HG03159 (cell line): ENCODE measurements at regions not wholly inside any gene's neighbourhood (a gene's known extent, or its start where the extent isn't known, plus 50 kb on each side); places are given as distances from the start of the nearest gene placed in this dataset.

Source experiments
- ATAC-seq: cut with Tn5 transposase; IDR thresholded peaks from one replicate; pipeline ENCODE4 v1.9.1; 2021; ENCODE audit warnings: mild to moderate bottlenecking, moderate library complexity; ENCODE audit not compliant: unreplicated experiment

DNA sequence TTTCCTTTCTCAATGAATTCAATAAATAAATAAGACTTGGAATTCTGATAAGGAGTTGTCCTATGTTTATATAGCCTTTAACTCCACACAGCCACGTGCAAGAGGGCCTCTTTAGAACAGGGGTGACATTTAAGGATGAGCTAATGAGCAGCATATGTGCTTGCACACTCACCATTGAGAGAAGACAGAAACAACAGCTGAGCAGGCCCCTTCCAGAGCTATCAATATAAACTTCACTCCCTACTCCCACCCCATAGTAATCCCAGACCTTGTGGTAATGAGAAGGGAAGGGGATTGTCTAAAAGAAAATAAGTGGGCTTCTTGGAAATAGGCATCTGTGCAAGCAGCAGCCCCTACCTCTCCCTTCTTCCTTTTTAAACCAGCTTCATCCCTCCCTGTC is 176.0 kb downstream of the SEC16B start:
- no peak for ATAC-seq

DNA sequence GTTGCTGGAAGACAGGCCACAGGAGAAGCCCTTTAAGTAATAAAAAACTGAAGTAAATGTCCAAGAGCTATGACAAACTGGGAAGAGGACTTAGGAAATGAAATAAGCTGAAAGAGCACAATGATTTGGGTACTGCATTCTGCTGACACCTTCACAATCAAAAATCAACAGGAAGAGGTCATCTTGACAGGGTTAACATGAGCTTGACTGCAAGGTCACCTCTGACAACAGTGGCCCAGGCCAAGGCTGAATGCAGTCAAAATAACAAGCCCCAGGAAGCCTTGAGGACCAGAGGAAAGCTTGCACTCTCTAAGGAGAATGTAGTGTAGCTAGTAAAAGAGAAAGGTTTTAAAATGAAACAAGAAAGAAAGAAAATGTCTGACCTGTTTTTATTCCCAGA is 179.3 kb downstream of the SEC16B start:
- ATAC-seq: no peak

DNA sequence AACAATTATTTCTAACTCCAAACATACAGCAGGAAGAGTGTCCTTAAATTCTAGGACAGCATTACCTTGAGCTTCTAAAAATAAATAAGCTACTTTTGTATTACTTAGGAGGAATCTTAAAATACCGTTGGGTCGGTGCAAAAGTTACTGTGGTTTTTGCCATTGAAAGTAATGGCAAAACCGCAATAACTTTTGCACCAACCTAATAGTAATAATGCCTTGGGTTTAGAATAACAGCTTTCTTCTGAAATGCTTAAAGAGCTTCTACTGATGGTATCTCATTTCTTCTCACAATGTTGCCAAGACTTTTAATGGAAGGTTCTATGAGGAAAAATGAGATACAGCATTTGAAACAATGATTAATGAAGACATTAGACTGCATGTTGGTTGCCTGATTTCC is 179.9 kb downstream of the SEC16B start:
- no peak for ATAC-seq

DNA sequence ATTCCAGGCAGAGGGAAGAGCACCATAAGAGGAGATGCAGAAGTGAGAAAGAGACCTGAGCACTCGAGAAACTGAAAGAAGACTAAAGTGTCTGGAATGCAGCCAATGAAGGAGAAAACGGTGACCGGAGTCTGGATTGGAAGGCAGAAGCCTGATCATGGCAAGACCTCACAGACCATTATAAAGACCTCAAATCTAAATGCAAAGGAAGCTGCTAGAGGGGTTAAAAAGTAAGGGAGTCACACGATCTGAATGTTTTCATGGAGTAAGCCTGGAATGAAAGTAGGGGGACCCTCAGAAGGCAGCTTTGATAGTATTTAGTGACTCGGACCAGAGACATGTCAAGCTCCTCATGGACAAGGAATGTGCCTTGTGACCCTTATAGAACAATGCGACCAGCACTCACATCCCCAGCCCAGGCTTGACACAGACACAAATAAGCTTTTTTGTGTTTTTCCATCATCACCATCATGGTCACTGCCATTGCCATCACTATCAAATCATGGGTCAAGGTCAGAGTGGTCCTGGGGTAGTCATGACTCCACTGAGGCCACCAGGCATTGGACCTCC is 183.6 kb downstream of the SEC16B start:
- no peak for ATAC-seq

DNA sequence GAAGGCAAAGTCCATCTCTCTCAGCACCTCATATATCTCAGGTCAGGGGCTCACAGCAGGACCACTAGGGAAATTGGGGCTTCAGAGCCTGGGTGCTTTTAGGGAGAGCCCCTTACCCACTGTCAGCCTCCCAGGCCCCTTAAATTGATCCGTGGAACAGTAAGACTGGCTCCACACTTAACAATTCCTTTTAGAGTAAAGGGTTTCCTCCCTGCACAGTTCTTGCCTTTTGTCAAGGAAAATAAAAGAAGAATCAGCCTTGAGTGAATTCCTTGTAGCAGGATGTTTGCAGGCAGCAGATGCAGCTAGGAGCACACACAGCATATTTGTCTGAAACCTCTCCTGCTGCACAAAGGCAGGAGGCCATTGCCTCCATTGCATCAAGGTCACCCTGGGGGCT is 184.9 kb downstream of the SEC16B start:
- no peak for ATAC-seq

DNA sequence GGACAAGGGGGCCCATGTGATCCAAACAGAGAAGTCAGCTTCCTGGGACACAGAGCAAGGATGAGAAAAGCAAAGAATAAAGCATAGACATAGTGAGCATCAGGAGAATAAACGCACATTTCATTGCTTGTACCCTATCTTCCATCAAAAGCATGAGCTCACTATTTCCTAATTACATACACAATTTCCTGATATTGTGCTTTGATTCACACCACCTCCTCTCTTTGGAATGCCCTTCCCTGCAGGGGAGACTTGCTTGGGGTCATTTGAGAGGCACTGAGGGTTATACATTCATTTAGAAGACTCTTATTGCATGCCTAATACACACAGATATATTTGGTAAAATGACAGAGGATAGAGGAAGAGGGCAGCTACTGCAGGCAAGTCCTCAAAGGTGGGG is 185.4 kb downstream of the SEC16B start:
- no peak for ATAC-seq

DNA sequence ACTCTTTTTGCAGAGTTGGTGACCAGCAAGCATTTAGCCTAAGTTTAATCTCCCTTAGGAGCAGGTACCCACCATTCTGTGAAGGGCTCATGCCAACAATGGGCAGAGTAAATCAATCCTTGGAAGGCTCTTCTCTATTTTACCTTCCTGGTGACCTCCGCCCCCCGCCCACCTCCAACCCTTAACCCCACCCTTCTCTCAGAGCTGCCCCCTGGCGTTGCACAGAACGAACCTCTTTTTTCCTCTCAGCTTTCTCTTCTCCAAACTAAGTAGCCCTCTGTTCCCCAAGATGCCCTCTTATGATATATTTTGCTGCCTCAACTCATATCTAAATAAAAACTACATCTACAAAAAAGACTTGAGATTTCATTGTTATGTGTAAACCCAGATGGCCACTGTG is 186.8 kb downstream of the SEC16B start:
- no peak for ATAC-seq

DNA sequence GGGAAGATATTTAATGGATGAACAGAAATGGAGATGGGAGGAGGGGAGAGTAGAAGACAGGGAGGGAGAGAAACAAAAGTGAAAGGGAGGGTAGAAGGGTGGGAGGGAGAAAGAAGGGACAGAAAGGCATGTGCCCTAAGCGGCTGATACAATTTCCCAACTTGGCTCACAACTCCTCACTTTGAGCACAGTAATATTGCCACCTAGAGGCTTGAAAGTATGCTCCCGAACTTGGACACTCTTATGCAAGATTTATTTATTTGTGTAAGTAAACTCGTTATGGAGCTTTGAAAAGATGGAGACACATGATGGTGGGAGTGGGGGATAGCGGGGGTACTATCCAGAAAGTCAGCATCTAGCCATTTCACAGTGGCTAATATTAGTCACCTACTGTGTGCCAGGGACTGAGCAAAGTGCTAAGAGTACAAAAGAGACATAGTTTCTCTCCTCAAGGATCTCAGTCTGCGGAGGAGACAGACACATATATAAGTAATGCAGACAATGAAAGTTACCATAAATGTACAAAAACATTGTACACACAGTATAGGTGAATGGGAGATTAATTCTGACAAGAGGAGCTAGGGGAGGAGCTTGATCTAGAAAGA is 189.7 kb downstream of the SEC16B start:
- peak; percentile 61 for ATAC-seq

DNA sequence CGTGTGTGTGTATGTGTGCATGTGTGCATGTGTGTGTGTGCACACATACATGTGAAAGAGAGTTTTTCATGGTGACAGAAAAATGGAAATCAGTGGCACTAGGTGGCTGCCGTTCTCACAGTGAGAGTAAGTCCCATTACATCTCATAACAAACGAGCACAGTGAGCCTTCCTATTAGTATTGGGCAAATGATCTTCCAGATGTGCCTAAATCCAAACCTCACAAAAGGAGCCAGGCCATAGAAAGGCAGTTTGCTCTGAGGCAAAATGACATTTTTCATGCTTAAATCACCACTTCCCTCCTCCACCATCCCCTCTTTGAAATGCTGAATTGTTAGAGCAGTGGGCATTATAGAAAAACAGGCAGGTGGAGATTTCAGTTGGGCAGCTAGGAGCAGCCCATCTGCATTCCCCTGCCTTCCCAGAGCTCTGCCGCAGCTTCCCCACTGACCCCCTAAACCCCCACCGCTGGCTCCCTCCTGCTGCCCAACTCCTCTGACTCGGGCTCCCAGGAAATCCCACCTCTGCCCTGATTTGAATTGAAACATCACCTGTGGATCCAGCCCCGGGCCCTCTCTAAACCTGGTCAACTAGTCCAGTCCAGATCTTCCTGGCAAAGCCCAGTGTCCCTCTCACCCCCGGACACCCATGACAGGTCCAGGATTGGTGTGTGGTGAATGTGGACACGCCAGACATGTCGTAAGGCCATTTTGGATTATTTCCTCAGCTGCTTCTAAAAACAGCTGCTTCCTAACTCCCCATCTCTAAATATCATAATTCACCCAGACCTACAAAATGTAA is 190.5 kb downstream of the SEC16B start:
- no peak for ATAC-seq

DNA sequence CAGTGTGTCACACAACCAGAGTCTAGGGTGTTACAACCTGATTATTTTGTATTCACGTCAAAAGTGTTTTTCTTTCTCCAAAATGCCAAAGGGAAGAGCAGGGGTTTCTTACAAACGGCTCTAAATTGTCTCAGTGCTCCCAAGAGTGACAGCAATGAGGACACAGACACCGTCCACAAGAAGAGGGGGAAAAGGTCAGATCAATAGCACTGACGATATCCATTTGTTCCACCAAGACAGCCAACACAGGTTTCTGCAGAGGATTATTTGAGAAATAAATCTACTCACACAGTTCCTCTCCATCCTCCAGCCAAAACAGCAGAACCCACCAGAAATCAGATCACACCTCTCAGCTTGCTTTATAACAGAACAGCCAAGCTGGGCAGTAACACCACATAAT is 193.9 kb downstream of the SEC16B start:
- ATAC-seq: no peak

DNA sequence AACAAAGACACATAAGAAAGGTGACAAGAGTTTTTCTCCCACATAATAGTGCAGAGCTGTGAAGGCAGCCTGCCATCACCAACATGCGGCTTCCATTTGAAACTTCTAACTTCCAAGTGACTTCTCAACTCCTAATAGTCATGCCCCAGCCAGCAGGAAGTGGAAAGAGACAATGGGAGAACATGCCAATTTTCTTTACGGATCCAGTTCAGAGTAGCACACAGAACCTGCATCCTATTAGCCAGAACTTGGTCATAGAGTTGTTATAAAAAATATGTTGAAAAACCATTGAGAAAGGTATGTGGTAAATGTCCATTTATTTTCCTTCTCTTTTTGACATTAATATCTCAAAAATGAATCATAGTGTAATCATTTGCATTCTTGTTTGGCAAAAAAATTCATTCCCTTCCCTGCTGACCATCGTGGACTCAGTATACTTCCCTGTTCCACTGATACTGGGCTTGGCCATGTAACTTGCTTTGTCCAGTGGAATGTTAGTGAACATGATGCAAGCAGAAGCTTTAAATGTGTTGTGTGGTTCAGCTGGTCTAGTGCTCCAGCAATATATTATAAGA is 197.4 kb downstream of the SEC16B start:
- no peak for ATAC-seq

DNA sequence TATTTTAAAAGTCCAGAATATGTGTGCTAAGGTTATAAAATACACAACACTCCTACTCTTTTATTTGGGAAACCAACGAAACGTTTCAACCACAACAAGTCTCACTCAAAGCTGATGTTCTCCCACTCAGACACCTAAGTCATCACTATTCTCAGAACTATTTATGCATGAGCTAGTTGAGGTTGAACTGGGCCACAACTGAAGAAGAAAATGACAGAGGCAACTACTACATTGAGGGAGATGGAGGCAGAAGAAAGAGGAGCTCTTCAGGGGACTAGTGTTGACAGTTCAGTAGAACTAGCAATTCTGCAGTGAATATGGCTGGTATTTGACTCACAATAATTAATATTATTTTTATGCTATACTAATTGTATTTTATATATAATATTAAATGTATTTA is 198.2 kb downstream of the SEC16B start:
- ATAC-seq: no peak

DNA sequence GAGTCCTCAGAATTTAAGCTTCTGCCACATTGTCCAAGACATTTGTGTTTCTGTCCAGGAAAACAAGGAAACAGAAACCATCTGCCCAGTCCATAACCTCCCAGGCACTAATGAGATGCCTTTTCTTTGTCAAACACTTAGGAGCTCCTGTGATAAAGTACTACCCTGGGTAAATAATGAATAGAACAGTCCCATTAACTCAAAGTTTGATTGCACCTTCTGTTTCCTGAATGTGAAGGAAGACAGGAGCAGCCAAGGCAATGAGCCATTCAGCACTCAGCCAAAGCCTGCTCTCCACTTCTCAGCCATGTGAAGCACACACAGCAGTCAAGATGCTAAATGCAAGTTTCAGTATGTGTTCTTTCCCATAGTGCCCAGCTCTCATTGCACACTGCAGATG is 199.8 kb downstream of the SEC16B start:
- no peak for ATAC-seq

DNA sequence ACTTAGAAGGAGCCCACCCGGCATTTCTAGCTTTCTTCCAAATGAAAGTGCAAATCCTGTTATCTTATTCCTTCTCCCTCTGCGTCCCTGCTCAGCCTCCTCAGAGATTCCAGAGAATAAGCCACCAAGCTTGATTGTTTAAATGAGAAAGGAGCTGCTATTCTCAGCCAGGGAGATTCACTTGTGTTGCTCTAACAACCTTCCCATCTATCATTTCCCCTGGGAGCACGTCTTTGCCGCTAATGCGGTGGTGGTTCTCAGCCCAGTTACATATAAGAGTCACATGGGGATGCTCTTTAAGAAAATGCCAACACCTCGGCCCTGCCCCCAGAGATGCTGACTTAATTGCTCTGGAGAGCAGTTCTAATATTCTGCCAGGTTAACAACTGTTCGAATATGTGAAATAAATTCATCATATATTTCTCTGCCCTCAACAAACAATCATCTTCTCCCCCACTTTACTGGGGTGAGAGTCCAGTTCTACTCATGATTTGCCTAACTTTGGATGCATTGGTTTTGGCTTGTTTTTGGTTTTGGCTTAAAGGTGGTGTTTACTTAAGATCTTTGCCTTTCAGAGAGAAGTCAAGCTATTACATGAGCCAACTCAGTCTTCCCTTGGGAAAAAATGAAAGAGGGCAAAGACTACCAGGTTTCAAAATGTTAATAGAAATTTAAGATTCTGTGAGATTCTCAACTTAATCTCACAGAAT is 213.9 kb downstream of the SEC16B start:
- ATAC-seq: no peak

DNA sequence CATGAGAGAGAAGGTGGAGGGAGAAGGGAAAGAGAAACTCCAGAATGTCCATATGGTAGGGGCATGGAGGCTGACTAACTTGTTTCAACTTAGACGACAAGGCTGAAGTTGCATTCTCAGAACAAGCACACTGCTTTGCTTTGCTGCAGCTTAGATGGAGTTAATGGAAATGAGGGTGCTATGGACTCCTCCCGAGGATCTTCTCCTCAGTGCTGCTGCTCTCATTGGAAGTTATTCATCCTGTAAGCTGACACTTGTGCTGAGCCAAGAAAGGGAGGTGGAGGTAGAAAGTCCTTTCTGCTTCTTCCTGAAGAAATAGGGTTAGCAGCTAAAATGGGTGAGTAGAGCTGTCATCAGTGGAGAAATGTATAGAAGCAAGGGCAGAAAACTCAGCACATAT is 215.3 kb downstream of the SEC16B start:
- no peak for ATAC-seq

DNA sequence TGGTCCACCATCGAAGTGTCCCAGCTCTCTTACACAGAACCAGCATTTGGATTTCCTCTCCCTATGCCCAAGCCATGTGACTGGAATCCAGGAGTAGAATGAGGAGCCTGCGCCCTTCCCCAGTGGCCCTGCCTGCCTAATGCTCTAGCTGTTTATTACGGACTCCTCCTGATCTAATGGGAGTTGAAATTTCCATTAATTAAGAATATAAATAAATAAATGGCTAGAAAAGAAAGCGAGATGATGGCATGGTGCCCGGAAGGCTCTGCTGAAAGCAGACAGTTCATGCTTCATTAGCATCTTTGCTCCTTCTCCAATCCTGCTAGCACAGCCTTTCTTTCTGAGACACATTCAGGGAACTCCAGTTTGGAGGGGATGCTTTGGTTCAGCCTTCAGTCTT is 216.2 kb downstream of the SEC16B start:
- no peak for ATAC-seq

DNA sequence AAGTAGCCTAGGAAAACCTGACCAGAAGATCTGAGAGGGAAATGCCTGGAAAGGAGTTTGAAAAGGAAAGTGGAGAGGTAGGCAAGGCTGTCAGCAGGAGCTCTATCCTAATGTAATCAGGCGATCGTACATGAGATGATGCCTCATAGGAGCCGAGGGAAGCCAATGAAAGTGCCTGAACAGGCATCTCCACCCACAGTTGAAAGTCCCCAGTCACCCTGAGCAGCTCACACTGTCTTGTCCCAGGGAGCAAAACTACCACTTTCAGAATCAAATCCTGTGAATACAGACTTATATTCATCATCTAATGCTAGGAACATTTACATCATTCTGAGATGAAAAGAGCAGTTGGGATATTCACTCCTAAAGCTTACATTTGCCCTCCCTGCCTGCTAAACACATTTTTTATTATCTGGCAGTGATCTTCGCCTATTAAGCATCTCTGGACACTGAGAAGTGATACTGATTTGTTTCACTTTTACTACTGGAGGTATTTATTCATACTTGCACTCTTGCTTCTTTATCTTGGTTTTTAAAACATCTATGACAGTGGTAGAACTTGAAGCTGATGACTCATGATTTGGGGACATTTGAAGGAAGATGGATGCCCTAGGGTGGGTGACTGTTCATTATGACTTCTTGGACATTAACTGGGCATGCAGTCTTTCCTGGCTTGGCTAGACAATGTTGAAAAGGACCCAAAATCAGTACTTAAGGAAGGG is 221.6 kb downstream of the SEC16B start:
- no peak for ATAC-seq

DNA sequence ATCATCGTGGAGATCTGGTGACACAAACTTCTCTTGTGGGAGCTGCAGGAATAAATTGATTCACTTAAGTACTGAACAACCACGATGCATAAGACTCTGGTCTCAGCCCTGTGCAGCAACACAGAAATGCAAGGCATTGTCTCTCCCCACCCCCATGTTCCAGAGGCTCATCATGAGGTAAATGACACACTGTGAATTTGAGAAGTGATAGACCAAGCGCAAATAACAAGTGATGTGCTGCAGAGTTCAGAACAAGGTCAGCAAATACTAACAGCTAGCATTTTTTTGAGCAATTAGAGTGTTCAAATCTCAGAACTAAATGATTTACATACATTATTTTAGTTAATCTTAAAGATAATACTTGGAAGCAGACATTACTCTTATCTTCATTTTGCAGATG is 223.7 kb downstream of the SEC16B start:
- no peak for ATAC-seq

DNA sequence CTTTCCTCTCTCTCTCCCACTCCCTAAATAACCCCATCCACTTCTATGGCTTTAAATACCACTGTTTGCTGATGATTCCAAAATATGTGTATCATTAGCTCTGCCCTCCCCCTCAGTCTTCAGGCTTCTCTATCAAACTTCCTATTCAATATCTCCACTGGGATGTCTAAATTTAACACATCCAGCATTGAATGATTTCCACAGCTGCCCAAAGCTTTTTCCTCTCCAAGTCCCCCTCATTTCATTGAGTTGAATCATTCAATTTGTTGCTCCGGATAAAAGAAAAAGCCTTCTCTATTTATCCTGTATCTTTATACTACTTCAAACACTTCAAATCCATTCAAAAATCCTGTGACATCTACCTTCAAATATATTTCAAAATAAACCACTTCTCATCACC is 225.0 kb downstream of the SEC16B start:
- no peak for ATAC-seq

DNA sequence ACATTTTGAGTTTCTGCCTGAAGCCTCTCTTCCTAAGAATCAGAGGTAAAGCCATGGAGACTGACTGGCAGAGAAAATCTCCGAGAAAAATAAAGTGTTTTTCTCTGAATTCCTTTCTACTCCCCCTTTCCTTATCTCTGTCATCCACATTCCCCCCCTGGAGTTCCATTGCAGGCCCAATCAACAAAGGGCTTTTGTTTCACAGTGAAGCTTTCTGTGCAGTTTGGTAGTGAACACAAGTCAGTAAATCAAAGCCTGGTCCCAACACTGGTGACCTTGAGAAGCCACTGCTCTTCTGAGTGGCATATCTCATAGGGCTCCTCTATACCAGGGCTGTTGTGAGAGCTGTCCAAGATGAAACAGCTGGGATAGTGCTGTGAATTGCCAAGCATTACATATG is 228.4 kb downstream of the SEC16B start:
- no peak for ATAC-seq

DNA sequence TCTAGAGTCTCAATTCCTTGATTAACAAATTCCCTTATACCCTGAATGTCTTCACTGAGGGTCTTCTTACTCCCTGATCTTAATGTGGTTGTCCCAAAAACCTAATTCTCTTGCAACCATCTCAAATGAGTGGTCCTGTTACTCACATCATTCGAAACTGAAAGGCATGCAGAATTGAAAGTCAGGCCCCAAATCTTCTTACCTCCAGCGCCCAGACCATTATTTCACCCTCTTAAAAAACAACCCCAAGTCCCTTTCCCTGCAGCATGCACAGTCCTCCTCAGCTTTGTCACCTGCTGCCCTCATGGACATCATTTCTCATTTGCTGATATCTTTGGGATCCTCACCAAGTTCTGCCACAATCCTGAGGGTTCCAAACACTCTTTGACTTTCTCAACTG is 230.1 kb downstream of the SEC16B start:
- no peak for ATAC-seq
